Neural cell (in vitro differentiated cells): ENCODE measurements at regions not wholly inside any gene's neighbourhood (a gene's known extent, or its start where the extent isn't known, plus 50 kb on each side); places are given as distances from the start of the nearest gene placed in this dataset.

Experiments used
- H2AFZ ChIP-seq: fragments of 200-600, 300-800 bp; sonication (generic), shearing (Covaris generic); 2 replicates; pipeline ENCODE4 v1.6.0; 2014; ENCODE audit warnings: low read depth, mild to moderate bottlenecking, antibody characterized with exemption, low read length, moderate library complexity
- H3F3A ChIP-seq: fragments of 200-600 bp; shearing (Covaris generic); 2 replicates; pipeline ENCODE4 v1.6.1; 2016; ENCODE audit warnings: mild to moderate bottlenecking, moderate library complexity, mixed read lengths, antibody characterized with exemption, low read length; ENCODE audit not compliant: insufficient read depth, poor library complexity, severe bottlenecking
- H3K27ac ChIP-seq: fragments of 200-600, 300-800 bp; sonication (generic), shearing (Covaris generic); 2 replicates; pipeline ENCODE4 v1.5.1; 2014; ENCODE audit warnings: mild to moderate bottlenecking, low read length, moderate library complexity
- H3K27me3 ChIP-seq: fragments of 300-800, 200-600 bp; sonication (generic), shearing (Covaris generic); 2 replicates; pipeline ENCODE4 v1.6.0; 2014; ENCODE audit warnings: mild to moderate bottlenecking, low read depth, low read length, moderate library complexity; ENCODE audit not compliant: insufficient read depth
- H3K36me3 ChIP-seq: fragments of 300-800, 200-600 bp; sonication (generic), shearing (Covaris generic); 2 replicates; pipeline ENCODE4 v1.5.1; 2014; ENCODE audit warnings: mild to moderate bottlenecking, antibody characterized with exemption, low read length, moderate library complexity; ENCODE audit not compliant: insufficient read depth
- H3K4me2 ChIP-seq: fragments of 300-800, 200-600 bp; sonication (generic), shearing (Covaris generic); 2 replicates; pipeline ENCODE4 v1.6.0; 2014; ENCODE audit warnings: mild to moderate bottlenecking, low read length
- H3K4me3 ChIP-seq: fragments of 300-800, 200-600 bp; sonication (generic), shearing (Covaris generic); 2 replicates; pipeline ENCODE4 v1.5.1; 2014; ENCODE audit warnings: mild to moderate bottlenecking, low read length, moderate library complexity
- H3K79me2 ChIP-seq: fragments of 200-600 bp; shearing (Covaris generic); replicated peaks from 2 replicates; pipeline ENCODE4 v1.6.0; 2014; ENCODE audit warnings: mild to moderate bottlenecking, low read length, moderate library complexity; ENCODE audit not compliant: insufficient read depth
- H3K9ac ChIP-seq: fragments of 300-800, 200-600 bp; sonication (generic), shearing (Covaris generic); 2 replicates; pipeline ENCODE4 v1.6.1; 2016; ENCODE audit warnings: mild to moderate bottlenecking, low read length, mixed read lengths
- H3K9me2 ChIP-seq: fragments of 200-600 bp; shearing (Covaris generic); 2 replicates; pipeline ENCODE4 v1.6.1; 2016; ENCODE audit warnings: mild to moderate bottlenecking, low read length, mixed read lengths; ENCODE audit not compliant: insufficient read depth
- H3K9me3 ChIP-seq: fragments of 200-600, 300-800 bp; sonication (generic), shearing (Covaris generic); 2 replicates; pipeline ENCODE4 v1.6.1; 2016; ENCODE audit warnings: mild to moderate bottlenecking, mixed run types, low read length, moderate library complexity, mixed read lengths
- H4K20me1 ChIP-seq: fragments of 200-600 bp; shearing (Covaris generic); 2 replicates; pipeline ENCODE4 v1.6.1; 2016; ENCODE audit warnings: mild to moderate bottlenecking, mixed run types; ENCODE audit not compliant: insufficient read depth
- CTCF ChIP-seq: fragments of 450-650 bp; IDR thresholded peaks from 2 replicates; pipeline ENCODE4 v1.5.1; 2014; ENCODE audit warnings: antibody characterized with exemption, mild to moderate bottlenecking, moderate library complexity; ENCODE audit not compliant: poor library complexity, severe bottlenecking
- EP300 ChIP-seq: fragments of 450-650 bp; conservative IDR thresholded peaks from 2 replicates; pipeline ENCODE4 v1.6.1; 2014; ENCODE audit warnings: antibody characterized with exemption, mild to moderate bottlenecking, moderate library complexity; ENCODE audit not compliant: poor library complexity, severe bottlenecking
- EZH2 ChIP-seq: fragments of 200-600, 300-800 bp; shearing (Covaris generic), sonication (generic); IDR thresholded peaks from 2 replicates; pipeline ENCODE4 v1.6.1; 2014; ENCODE audit warnings: antibody characterized with exemption, low read length, borderline replicate concordance, mild to moderate bottlenecking; ENCODE audit not compliant: insufficient read depth, poor library complexity, severe bottlenecking
- MXI1 ChIP-seq: fragments of 450-650 bp; conservative IDR thresholded peaks from 2 replicates; pipeline ENCODE4 v1.6.1; 2014; ENCODE audit warnings: antibody characterized with exemption, mild to moderate bottlenecking; ENCODE audit not compliant: poor library complexity, severe bottlenecking
- POLR2AphosphoS5 ChIP-seq: IDR thresholded peaks from 2 replicates; pipeline ENCODE4 v1.6.1; 2012
- RAD21 ChIP-seq: fragments of 450-650 bp; conservative IDR thresholded peaks from 2 replicates; pipeline ENCODE4 v1.6.1; 2014; ENCODE audit warnings: antibody characterized with exemption, mild to moderate bottlenecking, moderate library complexity
- REST ChIP-seq: IDR thresholded peaks from 2 replicates; pipeline ENCODE4 v1.6.1; 2012; ENCODE audit warnings: borderline replicate concordance
- SMC3 ChIP-seq: fragments of 450-650 bp; conservative IDR thresholded peaks from 2 replicates; pipeline ENCODE4 v1.6.1; 2014; ENCODE audit warnings: antibody characterized with exemption, mild to moderate bottlenecking, moderate library complexity; ENCODE audit not compliant: poor library complexity
- TAF1 ChIP-seq: IDR thresholded peaks from 2 replicates; pipeline ENCODE4 v1.6.1; 2012; ENCODE audit warnings: low read depth

GRCh38 chr5:19200251-19200650 lies 787.7 kb downstream of the CDH18 start:
- Histone ChIP-seq H3K27me3 (no peaks in the 10 kb centered on the region), H3K4me2 (no peak overlapping the region), H3K9me2 (no peaks in the 10 kb centered on the region), H3K36me3 (no peaks in the 10 kb centered on the region), H3F3A (no peaks in the 10 kb centered on the region), H3K27ac (no peak overlapping the region), H3K9ac (no peak overlapping the region), H3K9me3 (no peaks in the 10 kb centered on the region), H2AFZ (no peak overlapping the region), H3K79me2 (no peaks in the 10 kb centered on the region), H4K20me1 (no peaks in the 10 kb centered on the region), H3K4me3 (no peak overlapping the region)
- TF ChIP-seq TAF1 (no peak), MXI1 (no peak), RAD21 (no peak), POLR2AphosphoS5 (no peak), SMC3 (no peak), EZH2 (no peak), EP300 (no peak), REST (no peak), CTCF (no peak)

- Histone ChIP-seq H3K79me2 (no peaks in the 10 kb centered on the region), H3K4me2 (no peak overlapping the region), H2AFZ (no peak overlapping the region), H3K4me3 (no peak overlapping the region), H3K9ac (no peak overlapping the region), H3K9me2 (no peaks in the 10 kb centered on the region), H3F3A (no peaks in the 10 kb centered on the region), H4K20me1 (no peaks in the 10 kb centered on the region), H3K27ac (no peak overlapping the region), H3K36me3 (no peaks in the 10 kb centered on the region), H3K9me3 (peaks cover 1% of the 10 kb centered on the region), H3K27me3 (no peaks in the 10 kb centered on the region)
- no peak for TF ChIP-seq EP300
- no peak for TF ChIP-seq MXI1
- TF ChIP-seq TAF1, result no peak
- no peak for TF ChIP-seq POLR2AphosphoS5
- TF ChIP-seq CTCF, result no peak
- no peak for TF ChIP-seq SMC3
- TF ChIP-seq EZH2, result no peak
- no peak for TF ChIP-seq RAD21
- no peak for TF ChIP-seq REST
Observed at GRCh38 chr5:19208397-19208796, 779.6 kb downstream of the CDH18 start.
